ENCODE measurements at regions not wholly inside any gene's neighbourhood (a gene's known extent, or its start where the extent isn't known, plus 50 kb on each side); places are given as distances from the start of the nearest gene placed in this dataset.

DNA sequence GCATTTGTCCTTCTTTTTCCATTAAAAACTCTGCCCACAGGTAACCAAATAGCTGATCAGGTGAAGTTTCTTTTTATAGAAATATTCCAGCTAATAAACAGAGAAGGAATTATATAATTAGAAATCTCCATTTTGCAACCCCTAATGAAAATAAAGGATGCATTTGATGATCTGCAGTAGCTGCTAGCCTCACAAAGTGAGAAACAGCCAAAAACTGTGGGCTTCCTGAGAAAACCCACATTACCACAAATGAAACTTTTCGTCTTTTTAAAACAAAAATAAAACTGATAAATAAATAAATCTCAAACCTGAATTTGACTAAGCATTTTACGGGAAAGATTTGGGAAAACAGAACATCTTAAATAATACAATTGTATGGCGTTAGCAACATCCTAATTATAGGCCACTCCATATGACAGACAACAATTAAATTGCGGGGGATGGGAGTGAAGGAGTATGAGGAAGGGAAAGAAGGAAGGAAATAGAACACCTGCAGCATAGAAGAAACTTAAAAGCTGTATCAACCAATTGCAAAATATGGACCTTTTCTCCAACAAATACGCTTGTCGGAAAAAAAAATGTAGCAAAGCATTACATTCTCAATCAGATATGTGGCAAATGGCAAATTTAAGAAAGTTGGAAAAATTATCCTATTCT is 283.0 kb upstream of the ITGA1 start:
- no peak for DNase-seq

DNA sequence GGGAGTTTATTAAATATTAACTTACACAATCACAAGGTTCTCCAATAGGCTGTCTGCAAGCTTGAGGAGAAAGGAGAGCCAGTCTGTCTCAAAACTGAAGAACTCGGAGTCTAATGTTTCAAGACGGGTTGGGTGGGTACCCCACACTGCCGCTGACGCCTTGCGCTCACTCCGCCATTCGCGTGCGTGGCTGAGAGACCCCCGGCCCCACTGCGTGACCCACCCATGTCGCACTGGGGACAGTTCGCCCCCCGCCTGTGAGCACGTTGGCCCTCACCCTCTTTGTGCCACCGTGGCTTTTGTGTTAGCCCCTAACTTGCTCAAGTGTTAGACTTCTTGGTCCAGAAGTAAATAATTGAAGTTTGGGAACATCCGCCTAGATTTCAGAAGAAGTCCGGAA is 270.0 kb upstream of the ITGA1 start:
- DNase-seq, result no peak

DNA sequence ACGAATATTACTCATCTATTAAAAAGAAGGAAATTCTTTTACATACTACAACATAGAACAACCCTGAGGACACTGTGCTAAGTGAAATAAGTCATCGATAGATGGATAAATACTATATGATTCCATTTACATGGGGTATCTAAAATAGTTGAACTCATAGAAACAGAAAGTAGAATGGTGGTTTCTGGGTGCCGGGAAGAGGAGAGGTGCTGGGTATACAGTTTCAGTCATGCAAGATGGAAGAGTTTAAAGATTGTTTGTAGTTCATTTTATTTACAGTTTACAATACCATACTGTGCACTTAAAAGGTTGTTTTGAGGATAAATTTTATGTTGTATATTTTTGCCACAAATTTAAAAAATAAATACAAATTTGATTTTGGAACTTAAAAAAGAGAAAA is 267.5 kb upstream of the ITGA1 start:
- no peak for DNase-seq

DNA sequence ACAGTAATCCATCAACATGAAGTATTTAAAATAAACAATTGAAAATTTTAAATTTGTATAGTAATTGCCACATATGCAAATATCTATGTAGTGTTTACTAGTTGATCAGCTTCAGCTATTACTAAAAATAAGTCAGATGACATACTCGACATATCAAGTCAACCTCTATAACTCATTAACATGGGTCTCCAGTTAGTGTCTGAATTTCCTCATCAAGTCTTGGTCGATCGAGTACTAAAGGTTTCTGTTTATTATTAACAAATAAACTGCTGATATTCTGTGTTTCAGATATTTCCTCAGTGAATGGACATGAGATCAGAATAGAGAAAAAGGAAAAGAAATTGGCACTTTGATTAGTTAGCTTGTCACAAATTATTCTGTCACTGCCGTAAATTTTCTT is 266.5 kb upstream of the ITGA1 start:
- DNase-seq, result no peak

DNA sequence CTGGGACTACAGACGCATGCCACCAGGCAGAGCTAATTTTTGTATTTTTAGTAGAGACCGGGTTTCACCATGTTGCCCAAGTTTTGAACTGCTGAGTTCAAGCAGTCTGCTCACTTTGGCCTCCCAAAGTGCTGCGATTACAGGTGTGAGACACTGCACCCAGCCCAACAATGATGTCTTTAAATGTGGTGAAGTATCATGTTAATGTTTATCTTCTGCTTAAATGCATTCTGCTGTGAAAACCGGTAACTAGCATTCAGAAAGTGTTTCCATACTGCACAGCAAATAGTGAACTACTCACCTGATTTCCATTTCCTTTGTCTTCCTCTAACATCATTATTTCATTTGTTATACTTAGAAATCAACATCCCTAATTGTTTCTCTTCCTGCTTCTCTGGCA is 264.0 kb upstream of the ITGA1 start:
- DNase-seq, result no peak

DNA sequence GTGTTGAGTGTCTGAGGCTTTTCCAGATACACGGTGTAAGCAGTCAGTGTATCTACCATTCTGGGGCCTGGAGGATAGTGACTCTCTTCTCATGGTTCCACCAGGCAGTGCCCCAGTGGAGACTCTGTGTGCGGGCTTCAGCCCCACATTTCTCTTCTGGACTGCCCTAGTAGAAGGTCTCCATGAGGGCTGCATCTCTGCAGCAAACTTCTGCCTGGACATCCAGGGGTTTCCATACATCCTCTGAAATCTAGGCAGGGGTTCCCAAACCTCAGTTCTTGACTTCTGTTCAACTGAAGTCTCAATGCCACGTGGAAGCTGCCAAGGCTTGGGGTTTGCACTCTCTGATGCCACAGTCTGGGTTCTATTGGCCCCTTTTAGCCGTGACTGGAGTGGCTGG is 256.6 kb upstream of the ITGA1 start:
- DNase-seq, result no peak

DNA sequence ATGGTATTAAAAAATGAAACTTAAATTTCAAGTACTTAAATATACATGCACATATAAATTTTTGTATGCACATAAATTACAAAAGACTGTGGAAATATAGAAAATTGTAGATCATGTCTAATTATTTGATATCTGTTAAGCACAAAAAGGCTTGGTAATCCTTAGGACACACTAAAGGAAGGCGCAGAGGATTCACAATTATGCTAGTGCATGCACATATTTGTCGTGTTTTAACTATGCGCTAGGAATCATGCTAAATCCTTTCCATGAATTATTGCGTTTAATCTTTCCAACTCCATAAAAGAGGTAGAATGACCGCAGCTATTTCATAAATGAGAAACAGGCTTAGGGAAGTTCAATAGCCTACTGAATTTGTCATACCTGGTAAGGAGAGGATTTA is 244.1 kb upstream of the ITGA1 start:
- no peak for DNase-seq

DNA sequence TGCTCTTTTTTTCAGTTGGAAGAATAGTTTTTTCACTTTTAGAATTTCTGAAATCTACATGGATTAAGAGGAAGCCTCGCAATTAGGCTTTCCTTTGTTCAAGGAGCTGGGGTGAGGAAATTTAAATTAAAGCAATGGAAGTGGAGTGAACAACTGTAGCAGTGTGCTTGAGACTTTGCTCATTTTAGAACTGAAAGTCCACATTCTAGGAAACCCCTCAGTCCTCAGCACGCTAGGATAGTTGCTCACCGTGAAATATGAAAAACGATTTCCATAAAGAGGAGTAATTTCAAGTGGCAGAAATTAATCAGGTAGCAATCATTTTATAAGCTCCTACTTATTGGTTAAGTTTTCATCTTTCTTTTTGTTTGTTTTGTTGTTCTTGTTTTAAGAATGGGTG is 243.0 kb upstream of the ITGA1 start:
- DNase-seq, result no peak

DNA sequence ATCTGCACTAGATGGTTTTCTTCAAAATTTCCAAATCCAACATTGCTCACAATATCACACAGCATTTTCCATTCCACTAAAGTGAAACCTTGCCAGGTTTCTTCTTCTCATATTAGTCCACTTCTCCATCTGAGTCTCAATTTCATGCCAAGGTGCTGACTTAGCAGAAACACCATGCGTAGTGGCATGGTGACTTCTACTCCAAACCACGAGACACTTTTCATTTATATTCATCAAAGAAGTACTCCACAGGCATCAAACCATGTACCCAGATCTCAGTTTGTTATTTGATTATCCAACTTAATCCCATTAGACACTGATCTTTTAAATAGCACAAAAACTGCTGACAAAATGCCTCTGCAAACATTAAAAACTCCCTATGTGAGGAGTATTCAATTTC is 233.4 kb upstream of the ITGA1 start:
- DNase-seq, result no peak

DNA sequence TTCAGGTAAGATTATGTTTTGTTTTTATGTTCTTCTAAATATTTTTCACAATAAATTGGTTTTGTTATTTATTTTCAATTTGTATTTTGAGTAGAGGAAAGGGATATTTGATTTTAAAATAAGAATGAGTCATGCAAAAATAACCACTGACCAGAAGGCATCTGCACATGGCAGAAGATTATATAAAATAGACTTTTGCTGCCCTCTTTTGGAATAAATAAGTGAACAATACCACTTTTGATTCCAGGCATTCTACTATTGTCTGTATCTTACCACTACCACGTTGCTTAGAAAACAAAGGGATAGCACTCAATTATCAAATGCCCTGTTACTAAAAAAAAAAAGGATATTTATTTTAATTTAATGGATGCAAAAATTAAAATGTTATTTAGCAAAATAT is 227.3 kb upstream of the ITGA1 start:
- no peak for DNase-seq

DNA sequence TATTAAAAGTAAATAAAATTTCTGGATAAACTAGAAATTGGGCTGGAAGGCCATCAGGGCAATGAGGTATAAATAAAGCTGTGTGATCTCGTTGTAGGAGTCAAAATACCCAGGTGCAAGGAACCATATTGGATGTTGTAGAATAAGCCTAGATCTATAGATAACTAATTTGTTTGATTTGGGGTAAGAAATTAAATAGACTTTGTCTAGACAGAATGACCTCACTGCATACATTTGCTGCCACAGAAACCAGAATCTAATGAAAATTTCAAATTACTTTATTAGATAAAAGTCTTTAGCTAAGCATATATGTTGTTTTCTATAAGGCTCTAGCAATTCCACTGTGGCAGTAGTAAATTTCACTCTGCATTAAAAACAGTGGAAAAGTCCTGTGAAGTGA is 225.2 kb upstream of the ITGA1 start:
- DNase-seq, result no peak

DNA sequence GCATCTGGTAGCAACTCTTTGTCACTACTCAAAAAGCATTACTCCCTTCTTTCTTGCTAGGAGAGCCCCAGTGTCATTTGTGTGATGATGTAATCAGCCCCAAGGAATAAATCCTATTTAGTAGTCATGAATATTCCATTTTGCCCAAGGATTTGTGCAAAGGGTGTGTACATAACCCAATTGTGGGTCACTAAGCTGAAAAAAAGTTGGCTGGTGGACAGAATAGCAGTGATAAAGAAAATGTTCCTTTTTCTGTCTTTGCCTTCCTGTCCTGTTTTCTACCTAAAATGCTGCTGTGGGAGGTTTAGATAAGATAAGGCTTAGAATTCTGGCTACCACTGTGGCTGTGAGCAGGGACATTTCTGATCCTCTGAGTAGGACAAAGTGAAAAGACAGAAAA is 223.1 kb upstream of the ITGA1 start:
- DNase-seq, result no peak

DNA sequence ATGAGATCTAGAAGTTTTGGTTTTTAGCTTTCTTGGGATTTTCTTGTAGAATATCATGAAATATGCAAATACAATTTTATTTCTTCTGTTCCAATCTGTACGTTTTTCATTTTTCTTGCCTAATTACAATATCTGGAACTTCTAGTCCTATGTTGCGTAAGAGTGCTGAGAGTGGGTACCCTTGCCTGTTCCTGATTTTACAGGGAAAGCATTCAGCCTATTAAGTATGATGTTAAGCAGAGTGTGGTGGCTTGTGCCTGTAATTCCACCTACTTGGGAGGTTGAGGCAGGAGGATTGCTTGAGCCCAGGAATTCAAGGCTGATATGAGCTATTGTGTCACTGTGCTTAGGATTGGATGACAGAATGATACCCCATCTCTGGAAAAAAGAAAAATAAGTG is 210.2 kb upstream of the ITGA1 start:
- no peak for DNase-seq

DNA sequence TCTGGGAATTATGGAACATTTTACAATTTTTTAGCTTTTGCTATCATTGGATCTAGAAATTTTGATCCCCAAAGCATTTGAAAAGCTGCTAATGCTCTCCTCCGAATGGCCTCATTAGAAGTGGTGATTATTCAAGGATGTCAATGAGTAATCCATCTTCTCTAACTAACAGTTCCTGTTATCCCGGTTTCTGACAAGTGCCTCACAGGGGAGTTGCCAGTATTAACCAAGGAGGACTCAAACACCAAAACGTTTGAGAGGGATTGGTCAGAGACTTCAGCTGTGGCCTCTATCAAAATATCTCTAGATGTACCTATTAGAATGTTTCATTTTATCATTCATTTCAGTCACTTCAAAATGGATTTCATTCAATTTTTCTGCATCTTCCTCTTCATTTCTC is 208.3 kb upstream of the ITGA1 start:
- no peak for DNase-seq

DNA sequence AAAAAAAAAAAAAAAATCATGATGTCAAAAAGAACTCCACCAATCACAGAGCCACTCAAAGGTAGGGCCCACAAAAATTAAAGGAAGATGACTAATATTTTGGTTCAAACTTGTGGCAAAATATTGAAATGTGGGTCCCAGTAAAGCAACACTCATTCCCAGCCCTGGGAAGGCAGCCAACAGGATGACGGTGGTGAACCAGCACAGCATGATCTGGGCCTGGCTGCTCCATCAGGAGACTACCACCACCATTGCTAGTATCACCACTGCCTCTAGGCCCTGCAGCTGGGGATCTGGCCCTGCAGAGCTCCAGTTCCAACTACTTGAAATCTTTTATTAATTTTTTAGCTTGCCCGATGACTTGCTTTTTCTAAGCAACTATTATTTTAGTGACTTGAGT is 206.8 kb upstream of the ITGA1 start:
- no peak for DNase-seq

DNA sequence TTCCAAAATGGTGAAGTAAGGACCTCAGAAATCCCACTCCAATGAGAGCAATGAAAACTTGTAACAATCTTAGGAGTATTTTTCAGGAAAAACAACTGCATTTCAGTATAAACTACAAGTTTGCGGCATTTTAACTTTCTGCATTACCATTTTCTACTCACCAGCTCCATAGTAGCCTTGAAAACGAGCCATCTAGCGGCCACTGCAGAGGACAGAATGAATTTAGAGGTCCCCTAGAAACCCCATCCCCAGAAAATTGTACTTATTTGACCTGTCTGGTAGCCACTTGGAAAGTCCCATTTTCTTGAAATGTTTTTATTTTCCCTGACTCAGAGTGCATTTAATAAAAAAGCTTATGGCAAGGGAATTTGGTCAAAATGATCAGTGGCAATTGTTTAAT is 205.4 kb upstream of the ITGA1 start:
- no peak for DNase-seq

DNA sequence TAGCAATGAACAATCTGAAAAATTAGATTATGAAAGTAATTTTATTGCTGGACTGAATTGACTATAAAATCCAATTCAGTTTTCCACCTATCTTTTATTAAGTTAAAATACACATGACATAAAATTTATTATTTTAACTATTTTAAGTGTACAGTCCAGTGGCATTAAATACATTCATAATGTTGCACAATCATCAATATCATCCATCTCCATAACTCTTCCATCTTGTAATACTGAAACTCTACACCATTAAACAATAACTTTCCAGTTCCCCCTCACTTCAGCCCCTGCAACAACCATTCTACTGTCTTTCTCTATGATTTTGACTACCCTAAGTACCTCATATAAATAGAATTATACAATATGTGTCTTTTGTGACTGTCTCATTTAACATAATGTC is 200.6 kb upstream of the ITGA1 start:
- DNase-seq, result no peak

DNA sequence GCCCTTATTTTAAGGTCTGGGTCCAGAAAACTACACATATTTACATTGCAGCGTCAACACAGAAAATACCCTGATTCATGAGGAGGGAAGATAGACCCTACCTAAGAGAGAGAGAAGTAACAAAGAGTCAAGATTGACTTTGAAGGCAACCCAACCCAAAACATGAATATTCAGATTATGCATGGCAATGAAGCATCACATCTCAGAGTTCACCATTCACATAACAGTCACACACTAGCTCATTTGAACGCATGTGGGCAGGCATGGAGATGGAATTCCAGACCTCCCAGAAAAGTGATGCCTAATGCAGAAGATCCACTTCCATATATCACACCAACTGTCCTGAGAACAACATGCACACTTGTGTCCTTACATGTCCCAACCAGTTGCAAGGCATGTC is 190.1 kb upstream of the ITGA1 start:
- DNase-seq, result no peak

DNA sequence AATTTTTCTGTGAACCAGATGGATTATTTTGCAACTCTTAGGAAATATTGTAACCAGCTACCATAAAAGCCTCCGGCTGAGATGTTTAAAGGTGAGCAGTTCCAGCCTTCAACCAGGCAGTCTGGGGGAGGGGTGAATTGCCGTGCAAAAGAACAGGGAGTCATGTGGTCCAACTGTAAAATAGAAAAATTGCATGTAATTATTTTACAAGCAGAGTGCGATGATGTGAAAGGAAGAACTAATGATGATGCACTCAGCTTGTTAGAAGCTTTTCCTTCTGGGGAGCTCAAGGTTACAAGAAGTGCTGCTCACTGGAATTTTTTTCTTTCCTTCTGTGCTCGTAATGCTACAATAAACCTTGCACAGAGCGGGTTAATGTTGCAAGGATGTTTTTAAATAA is 188.7 kb upstream of the ITGA1 start:
- DNase-seq, result no peak

DNA sequence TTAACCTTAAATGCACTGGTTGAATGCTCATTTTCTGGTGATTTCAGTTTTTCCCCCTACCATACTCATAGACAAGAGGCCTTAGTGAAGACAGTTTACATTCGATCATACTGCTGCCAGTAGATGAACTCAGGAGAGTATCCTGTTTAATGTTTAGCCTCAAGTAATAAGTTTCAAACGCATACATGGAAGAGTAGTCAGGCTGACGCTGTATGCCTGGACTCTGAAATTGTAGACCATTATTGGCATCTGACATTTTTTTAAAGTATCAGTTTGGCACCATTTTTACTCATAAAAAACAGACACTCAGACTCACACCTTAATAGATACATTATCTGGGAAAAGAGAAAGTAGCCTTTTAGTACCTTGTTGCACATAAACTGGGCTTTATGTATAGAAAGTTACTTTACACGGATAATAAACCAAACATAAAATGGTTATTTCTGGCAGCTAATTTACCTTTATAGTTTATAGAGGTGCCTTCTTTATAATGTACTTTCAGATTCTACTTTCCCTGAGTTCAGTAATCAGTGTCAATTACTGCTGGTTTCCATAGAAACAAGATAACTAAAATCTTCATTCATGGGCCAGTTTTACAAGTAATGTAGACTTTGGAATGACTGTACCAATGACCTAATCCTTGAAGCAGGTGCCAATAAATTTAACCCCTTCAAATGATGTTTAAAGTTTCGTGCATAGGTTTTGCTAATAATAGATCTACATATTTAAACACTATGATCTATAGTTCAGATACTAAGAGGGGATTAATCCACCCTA is 183.8 kb upstream of the ITGA1 start:
- no peak for DNase-seq

DNA sequence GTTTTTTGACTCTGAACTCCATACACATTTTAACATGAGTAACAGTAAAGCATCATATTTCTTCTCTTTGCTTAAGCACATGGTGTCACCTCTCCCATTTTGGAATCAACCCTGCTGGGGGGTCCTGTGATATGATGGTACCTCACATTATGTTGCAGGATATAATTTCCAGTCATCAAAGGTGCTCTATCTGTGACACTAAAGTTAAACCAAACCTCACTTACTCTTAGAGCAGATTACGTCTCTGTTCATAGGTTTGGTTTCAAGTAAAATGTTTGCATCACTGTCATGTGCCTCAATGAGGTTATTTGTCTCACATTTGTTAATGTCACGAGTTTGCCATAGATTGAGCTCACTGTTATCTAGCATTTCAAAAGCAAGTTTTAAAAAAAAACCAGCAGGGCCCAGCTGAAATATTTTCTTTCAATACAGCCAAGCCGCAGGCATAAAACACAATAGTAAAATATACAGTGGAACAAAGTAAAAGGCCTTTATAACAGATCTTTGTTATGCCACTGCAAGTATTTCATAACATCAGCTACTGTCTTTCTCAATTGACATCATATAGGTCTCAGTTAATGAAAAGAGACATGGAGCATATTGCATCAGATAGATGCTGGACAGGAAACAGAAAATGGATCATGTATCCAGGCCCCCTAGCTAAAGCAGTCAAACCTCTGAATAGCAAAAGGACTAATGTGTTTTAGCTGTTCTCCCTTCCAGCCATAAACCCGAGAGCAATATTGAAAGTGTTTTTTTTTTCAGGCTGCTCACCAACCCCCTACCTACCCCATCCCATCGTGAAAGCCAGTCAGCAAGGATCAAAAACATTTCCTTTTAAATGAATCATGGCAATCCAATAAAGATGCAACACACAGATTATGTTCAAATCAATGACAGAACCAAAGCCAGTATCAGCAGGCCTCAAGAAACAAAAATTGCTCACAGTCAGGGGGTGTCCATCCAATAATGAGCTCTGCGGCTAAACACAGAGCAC is 182.1 kb upstream of the ITGA1 start:
- no peak for DNase-seq

DNA sequence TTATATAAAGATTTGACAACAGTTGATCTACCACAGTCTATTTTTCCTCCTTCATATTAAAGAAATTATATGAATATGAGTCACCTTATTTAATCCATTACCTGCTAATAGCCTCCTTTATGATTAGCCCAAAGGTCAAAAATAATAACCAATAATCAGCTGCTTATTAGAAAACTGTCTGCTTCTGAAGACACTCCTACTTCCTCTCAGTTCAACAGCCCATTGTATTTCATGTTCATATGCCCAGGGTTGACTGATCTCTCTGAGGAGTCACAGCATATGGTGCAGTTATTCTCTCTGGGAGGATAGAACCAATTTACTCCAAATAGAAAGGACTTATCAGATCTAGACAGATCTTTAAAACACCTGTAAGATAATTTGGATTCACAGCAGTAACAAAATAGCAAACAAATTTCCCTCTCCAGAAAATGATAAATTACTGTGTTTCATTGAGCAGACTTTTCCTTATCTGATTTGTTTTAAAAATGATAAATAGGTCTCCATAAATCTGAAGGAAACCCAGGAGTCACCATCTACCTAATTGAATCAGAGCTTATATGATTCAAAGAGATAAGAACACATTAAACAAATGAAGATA is 180.4 kb upstream of the ITGA1 start:
- DNase-seq, result no peak

DNA sequence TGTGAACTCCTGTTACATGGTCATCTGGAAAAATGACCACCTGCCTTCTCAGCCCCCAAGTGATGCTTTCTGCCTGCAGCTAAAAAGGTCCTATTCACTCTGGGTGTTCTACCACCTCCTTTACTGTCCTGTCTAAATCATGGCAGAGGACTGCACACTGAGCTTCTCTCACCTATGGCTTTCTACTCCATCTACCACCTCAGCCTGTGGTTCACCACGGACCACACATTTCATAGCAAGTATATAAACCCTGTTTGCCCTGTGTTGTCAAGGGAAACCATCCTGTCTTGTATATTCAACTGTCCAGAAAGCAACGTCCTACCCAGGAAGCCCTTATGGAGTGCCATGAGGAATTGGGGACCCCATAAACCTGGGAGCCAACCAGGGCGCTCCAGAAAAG is 167.4 kb upstream of the ITGA1 start:
- no peak for DNase-seq
